RWPE2 (cell line): ENCODE measurements at regions not wholly inside any gene's neighbourhood (a gene's known extent, or its start where the extent isn't known, plus 50 kb on each side); places are given as distances from the start of the nearest gene placed in this dataset.

Experiments used
- ATAC-seq: fragments of 200-7000 bp; cut with Tn5 transposase; 3 replicates; pipeline ENCODE4 v1.9.1; 2021; ENCODE audit warnings: low read depth
- DNase-seq: peaks from one replicate; pipeline ENCODE4 v3.0.0-alpha.2; 2020; ENCODE audit warnings: low spot score
- H3K27ac ChIP-seq: fragments of 450-650 bp; 2 replicates; pipeline ENCODE4 v1.5.1; 2017; ENCODE audit warnings: mild to moderate bottlenecking; ENCODE audit not compliant: poor library complexity, severe bottlenecking
- H3K27me3 ChIP-seq: fragments of 250-450 bp; sonication (Bioruptor Pico); 2 replicates; pipeline ENCODE4 v1.5.1; 2021; ENCODE audit warnings: mild to moderate bottlenecking, moderate library complexity; ENCODE audit not compliant: insufficient read depth, poor library complexity, severe bottlenecking
- H3K36me3 ChIP-seq: fragments of 250-450 bp; sonication (Bioruptor Pico); 2 replicates; pipeline ENCODE4 v1.5.1; 2020; ENCODE audit warnings: low read depth, mild to moderate bottlenecking, moderate library complexity
- H3K4me1 ChIP-seq: fragments of 250-450 bp; sonication (Bioruptor Pico); 2 replicates; pipeline ENCODE4 v1.5.1; 2021; ENCODE audit warnings: mild to moderate bottlenecking, moderate library complexity; ENCODE audit not compliant: insufficient read depth, poor library complexity, severe bottlenecking
- H3K4me3 ChIP-seq: fragments of 250-450 bp; sonication (Bioruptor Pico); 2 replicates; pipeline ENCODE4 v1.5.1; 2021; ENCODE audit warnings: mild to moderate bottlenecking, moderate library complexity; ENCODE audit not compliant: severe bottlenecking
- H3K9me3 ChIP-seq: fragments of 250-450 bp; sonication (Bioruptor Pico); 2 replicates; pipeline ENCODE4 v1.5.1; 2021; ENCODE audit warnings: mild to moderate bottlenecking, moderate library complexity; ENCODE audit not compliant: severe bottlenecking
- CTCF ChIP-seq: fragments of 450-650 bp; IDR thresholded peaks from one replicate; pipeline ENCODE4 v1.5.1; 2017; ENCODE audit warnings: mild to moderate bottlenecking, moderate library complexity; ENCODE audit not compliant: poor library complexity, severe bottlenecking

- Histone ChIP-seq H3K4me1 (peaks cover 4% of the 10 kb centered on the region), H3K4me3 (no peak overlapping the region), H3K36me3 (no peaks in the 10 kb centered on the region), H3K9me3 (no peaks in the 10 kb centered on the region), H3K27ac (no peak overlapping the region), H3K27me3 (no peaks in the 10 kb centered on the region)
- no peak for TF ChIP-seq CTCF
- peak; percentile 70 for ATAC-seq
- DNase-seq: no peak
Measured at GRCh38 chr6:145241039-145241438, 494.3 kb downstream of the EPM2A start.

GRCh38 chr6:145241721-145242120, 493.6 kb downstream of the EPM2A start:
- peaks cover 4% of the 10 kb centered on the region for H3K4me1 ChIP-seq
- no peak overlapping the region for H3K27ac ChIP-seq
- no peak for TF ChIP-seq CTCF
- H3K36me3 ChIP-seq: no peaks in the 10 kb centered on the region
- no peaks in the 10 kb centered on the region for H3K27me3 ChIP-seq
- H3K4me3 ChIP-seq: no peak overlapping the region
- no peak for DNase-seq
- no peaks in the 10 kb centered on the region for H3K9me3 ChIP-seq
- no peak for ATAC-seq

GRCh38 chr6:145244349-145245100, 490.8 kb downstream of the EPM2A start:
- TF ChIP-seq CTCF: no peak
- Histone ChIP-seq H3K27ac (no peak overlapping the region), H3K9me3 (no peaks in the 10 kb centered on the region), H3K27me3 (no peaks in the 10 kb centered on the region), H3K36me3 (no peaks in the 10 kb centered on the region), H3K4me1 (peaks cover 16% of the 10 kb centered on the region), H3K4me3 (no peak overlapping the region)
- no peak for ATAC-seq
- DNase-seq: no peak

GRCh38 chr6:145245119-145245518, 490.2 kb downstream of the EPM2A start:
- Histone ChIP-seq H3K27ac (no peak overlapping the region), H3K4me1 (peaks cover 16% of the 10 kb centered on the region), H3K9me3 (no peaks in the 10 kb centered on the region), H3K4me3 (no peak overlapping the region), H3K27me3 (no peaks in the 10 kb centered on the region), H3K36me3 (no peaks in the 10 kb centered on the region)
- DNase-seq: no peak
- no peak for TF ChIP-seq CTCF
- ATAC-seq: no peak

GRCh38 chr6:145247692-145248419, 487.5 kb downstream of the EPM2A start:
- Histone ChIP-seq H3K9me3 (no peaks in the 10 kb centered on the region), H3K4me3 (no peak overlapping the region), H3K4me1 (peaks cover 12% of the 10 kb centered on the region), H3K36me3 (no peaks in the 10 kb centered on the region), H3K27ac (peak overlapping the region; percentile 48), H3K27me3 (no peaks in the 10 kb centered on the region)
- TF ChIP-seq CTCF: no peak
- DNase-seq: peak; percentile 59
- peak; percentile 96 for ATAC-seq
